Psoas muscle (tissue), 7 donors: ENCODE measurements at regions not wholly inside any gene's neighbourhood (a gene's known extent, or its start where the extent isn't known, plus 50 kb on each side); places are given as distances from the start of the nearest gene placed in this dataset.
"Not testable (repeated sequence)": the region's sequence is repeated elsewhere in the genome, so short reads cannot be mapped to it uniquely, and the experiment has no call there.

Experiments
- ATAC-seq, 4 donors: fragments of 200-7000 bp; cut with Tn5 transposase; one replicate each; pipeline ENCODE4 v1.9.1; 2020; ENCODE audit warnings: moderate library complexity in 3 of 4, mild to moderate bottlenecking in 2 of 4
- DNase-seq, 2 donors: peaks; one replicate each; pipeline ENCODE4 v3.0.0-alpha.2; 2020
- H3K27ac ChIP-seq: fragments of 200-600 bp; one replicate; pipeline ENCODE4 v1.8.0; 2022
- H3K27me3 ChIP-seq, 3 donors: fragments of 200-600 bp in 1 of 3; one replicate each; pipeline versions ENCODE4 v1.6.1 to v1.8.0; 2013 to 2022; ENCODE audit warnings: low read length in 2 of 3, mild to moderate bottlenecking in 2 of 3, moderate library complexity in 1 of 3; ENCODE audit not compliant: insufficient read depth in 3 of 3
- H3K36me3 ChIP-seq, 2 donors: fragments of 200-600 bp in 1 of 2; one replicate each; pipeline versions ENCODE4 v1.6.1 to v1.8.0; 2013 to 2022; ENCODE audit warnings: low read depth in 1 of 2, mild to moderate bottlenecking in 1 of 2, moderate library complexity in 1 of 2; ENCODE audit not compliant: insufficient read depth in 1 of 2
- H3K4me1 ChIP-seq: fragments of 200-600 bp; one replicate; pipeline ENCODE4 v1.8.0; 2022
- H3K4me3 ChIP-seq: fragments of 200-600 bp; one replicate; pipeline ENCODE4 v1.8.0; 2022; ENCODE audit warnings: mild to moderate bottlenecking
- H3K9me3 ChIP-seq: fragments of 200-600 bp; one replicate; pipeline ENCODE4 v1.8.0; 2022
- WGBS, 3 donors: extraction: QIAGEN DNeasy Blood & Tissue Kit; methylation state at CpG; one replicate each; pipeline versions ENCODE4 v1.1.6 to v1.1.7; 2013; 5-methylcytosine and 5-hydroxymethylcytosine counted together
- intact Hi-C, 2 donors: fragments of 100-400 bp; cut with DNase I; formaldehyde crosslinking; loops; one replicate each; pipeline versions ENCODE4 v1.11.0 to v1.14.2; 2022
- TF ChIP-seq, protein P1 (sequence below): fragments of 200-600 bp; IDR thresholded peaks from one replicate; pipeline ENCODE4 v1.8.0; 2022; ENCODE audit warnings: antibody characterized with exemption
- donor health status: healthy with polysubstance abuse.
- donor health status: DM: no; HTN: no; CAD: no; lungs with moderate emphysema.
- donor health status: Bipolar disorder and iron deficiency.
- donor health status: healthy.
- donor health status: DM: yes; HTN: yes; CAD: no.
- donor health status: DM: no; HTN: no; CAD: no.
- donor health status: DM: yes; HTN: yes; CAD: no.

DNA sequence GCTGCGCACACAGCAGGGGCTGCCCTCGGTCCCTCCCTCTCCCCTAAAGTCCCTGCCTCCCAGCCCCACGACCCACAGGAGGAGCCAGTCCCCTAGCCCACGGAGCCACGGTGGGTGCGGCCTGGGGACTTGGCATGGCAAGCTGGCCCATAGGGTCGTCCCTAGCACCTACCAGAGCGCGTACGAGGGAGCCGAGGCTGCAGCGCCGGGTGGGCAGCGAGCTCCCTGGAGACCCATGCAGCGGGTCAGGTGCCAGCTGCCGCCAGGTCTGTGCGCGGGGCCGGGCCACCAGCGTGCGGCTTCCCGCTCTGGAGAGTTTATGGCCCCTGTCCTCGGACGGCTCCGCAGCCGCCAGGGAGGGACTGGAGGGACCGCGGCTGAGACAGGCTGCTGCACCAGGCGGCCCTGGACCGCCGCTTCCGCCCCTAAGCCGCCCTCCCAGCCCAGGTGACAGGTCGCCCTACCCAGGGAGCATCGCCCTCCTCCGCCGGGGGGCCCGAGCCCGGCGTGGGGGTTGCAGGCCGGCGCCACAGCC lies 273.6 kb downstream of the CCDC74A start:
- Histone ChIP-seq H3K4me3 (peak overlapping the region; percentile 54), H3K4me1 (no peaks in the 10 kb centered on the region), H3K27ac (no peak overlapping the region), H3K36me3 (no peaks in the 10 kb centered on the region), H3K9me3 (no peaks in the 10 kb centered on the region), H3K27me3 (peaks cover 0 to 10% (median 2%) of the 10 kb centered on the region in 3 donors)
- TF ChIP-seq, protein P1, sequence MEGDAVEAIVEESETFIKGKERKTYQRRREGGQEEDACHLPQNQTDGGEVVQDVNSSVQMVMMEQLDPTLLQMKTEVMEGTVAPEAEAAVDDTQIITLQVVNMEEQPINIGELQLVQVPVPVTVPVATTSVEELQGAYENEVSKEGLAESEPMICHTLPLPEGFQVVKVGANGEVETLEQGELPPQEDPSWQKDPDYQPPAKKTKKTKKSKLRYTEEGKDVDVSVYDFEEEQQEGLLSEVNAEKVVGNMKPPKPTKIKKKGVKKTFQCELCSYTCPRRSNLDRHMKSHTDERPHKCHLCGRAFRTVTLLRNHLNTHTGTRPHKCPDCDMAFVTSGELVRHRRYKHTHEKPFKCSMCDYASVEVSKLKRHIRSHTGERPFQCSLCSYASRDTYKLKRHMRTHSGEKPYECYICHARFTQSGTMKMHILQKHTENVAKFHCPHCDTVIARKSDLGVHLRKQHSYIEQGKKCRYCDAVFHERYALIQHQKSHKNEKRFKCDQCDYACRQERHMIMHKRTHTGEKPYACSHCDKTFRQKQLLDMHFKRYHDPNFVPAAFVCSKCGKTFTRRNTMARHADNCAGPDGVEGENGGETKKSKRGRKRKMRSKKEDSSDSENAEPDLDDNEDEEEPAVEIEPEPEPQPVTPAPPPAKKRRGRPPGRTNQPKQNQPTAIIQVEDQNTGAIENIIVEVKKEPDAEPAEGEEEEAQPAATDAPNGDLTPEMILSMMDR = no peak
- no peak for ATAC-seq
- DNase-seq = no peak
- intact Hi-C loops = loop anchor here (5.0 to 10.0 kb wide), 2 partner anchors 126 to 129 kb away; no protein-coding TSS in a partner anchor
- WGBS, 3 donors = 45 to 55% (median 50%) methylated on average over 35 to 42 of the region's 42 CpGs

DNA sequence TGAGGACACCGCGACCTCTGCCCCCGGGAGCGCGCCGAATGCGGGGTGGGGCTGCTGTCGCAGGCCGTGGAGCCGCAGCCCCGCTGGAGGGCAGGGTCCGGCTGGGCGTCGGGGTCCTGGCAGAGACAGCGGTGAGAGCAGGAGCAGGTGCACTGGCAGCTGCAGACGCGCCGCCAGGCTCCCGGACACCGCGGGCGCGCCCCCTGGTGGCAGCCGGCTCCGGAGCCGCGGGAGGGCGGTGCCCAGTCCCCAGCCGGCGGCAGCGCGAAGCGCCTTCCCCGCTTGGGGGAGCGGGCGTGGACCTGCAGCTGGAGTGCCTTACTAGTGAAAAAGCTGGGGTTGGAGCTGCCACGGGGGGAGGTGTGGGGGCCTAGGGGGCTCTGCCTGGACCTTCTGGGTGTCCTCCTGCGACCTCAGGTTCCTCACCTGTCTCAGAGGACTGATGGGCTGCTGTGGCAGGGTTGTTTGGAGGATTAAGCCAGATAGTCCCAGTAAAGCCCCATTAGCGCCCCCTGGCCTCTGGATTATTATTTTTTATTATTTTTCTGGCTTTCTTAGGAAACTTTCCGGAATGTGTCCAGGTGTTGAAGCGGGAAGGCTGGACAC lies 274.2 kb downstream of the CCDC74A start:
- TF ChIP-seq, protein P1 = peak; percentile 70
- intact Hi-C loops = loop anchor here (5.0 to 10.0 kb wide), 2 partner anchors 127 to 130 kb away; no protein-coding TSS in a partner anchor
- ATAC-seq (peak in 3 of 4 donors; percentile 71 to 80 (median 79)), DNase-seq (peak; percentile 52 to 76)
- H3K9me3 ChIP-seq, H3K4me1 ChIP-seq, H3K27ac ChIP-seq, H3K36me3 ChIP-seq: not testable (repeated sequence)
- peaks cover 0 to 10% (median 2%) of the 10 kb centered on the region in 3 donors for H3K27me3 ChIP-seq
- 0 to 2% (median 1%) methylated on average over 25 to 41 of the region's 41 CpGs for WGBS, 3 donors
- H3K4me3 ChIP-seq = peak overlapping the region; percentile 54

DNA sequence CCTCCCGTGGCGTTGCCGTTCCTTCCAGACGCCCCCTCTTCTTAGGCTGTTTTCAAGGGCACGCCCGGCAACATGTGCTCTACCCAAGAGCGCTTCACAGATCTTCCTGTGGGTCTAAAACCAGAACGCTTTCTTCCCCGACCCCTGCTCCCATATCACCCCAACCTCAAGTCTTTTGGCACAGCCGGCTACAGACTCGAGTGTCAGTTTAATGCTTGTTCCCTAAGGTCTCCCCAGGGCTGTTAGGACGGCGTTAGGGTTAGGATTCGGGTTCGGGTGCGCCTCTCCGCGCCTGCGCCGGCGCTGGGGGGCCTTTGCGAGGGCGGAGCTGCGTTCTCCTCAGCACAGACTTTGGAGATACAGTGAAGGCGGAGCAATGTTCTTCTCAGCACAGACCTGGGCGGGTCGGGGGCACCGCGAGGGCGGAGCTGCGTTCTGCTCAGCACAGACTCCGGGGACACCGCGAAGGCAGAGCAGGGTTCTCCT lies 274.7 kb downstream of the CCDC74A start:
- not testable (repeated sequence) for H3K4me1 ChIP-seq, DNase-seq

DNA sequence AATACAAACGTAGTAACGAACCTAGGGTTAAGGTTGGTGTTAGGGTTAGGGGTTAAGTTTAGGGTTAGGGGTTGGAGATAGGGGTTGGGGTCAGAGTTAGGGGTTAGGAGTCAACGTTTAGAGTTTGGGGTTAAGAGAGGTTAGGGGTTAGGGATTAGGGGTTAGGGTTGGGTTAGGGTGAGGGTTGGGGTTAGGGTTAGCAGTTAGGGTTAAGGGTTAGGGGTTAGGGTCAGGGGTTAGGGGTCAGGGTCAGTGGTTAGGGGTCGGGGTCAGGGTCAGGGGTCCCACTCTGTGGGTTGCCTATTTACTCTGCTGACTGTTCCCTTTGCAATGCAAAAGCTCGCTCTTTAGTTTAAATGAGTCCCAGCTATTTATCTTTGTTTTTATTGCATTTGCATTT lies 275.5 kb downstream of the CCDC74A start:
- WGBS, 3 donors = 76 to 82% (median 79%) methylated on average over 5 of the region's 5 CpGs
- H3K36me3 ChIP-seq, H3K9me3 ChIP-seq, H3K27ac ChIP-seq, DNase-seq, H3K4me1 ChIP-seq, H3K4me3 ChIP-seq, ATAC-seq: not testable (repeated sequence)
- peaks cover 0 to 10% (median 2%) of the 10 kb centered on the region in 3 donors for H3K27me3 ChIP-seq
- intact Hi-C loops = loop anchor here (5.0 to 10.0 kb wide), 2 partner anchors 128 to 131 kb away; no protein-coding TSS in a partner anchor

More for the DNA sequence above, 274.7 kb downstream of the CCDC74A start:
- peaks cover 0 to 10% (median 2%) of the 10 kb centered on the region in 3 donors for H3K27me3 ChIP-seq
- not testable (repeated sequence) for H3K9me3 ChIP-seq, ATAC-seq, H3K36me3 ChIP-seq, H3K27ac ChIP-seq
- WGBS, 3 donors = 3 to 11% (median 5%) methylated on average over 34 of the region's 34 CpGs
- intact Hi-C loops = loop anchor here (5.0 to 10.0 kb wide), 2 partner anchors 128 to 130 kb away; no protein-coding TSS in a partner anchor
- H3K4me3 ChIP-seq = peak overlapping the region; percentile 54

DNA sequence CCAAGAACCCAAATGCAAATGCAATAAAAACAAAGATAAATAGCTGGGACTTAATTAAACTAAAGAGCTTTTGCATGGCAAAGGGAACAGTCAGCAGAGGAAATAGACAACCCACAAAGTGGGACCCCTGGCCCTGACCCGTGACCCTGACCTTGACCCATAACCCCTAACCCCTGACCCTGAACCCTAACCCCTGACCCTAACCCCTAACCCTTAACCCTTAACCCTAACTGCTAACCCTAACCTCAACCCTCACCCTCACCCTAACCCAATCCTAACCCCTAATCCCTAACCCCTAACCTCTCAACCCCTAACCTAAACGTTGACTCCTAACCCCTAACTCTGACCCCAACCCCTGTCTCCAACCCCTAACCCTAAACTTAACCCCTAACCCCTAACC lies 284.9 kb downstream of the CCDC74A start:
- 57 to 94% (median 67%) methylated on average over 2 of the region's 2 CpGs for WGBS, 3 donors
- intact Hi-C loops, H3K27me3 ChIP-seq, H3K27ac ChIP-seq, DNase-seq, H3K9me3 ChIP-seq, H3K4me3 ChIP-seq, H3K4me1 ChIP-seq, ATAC-seq, H3K36me3 ChIP-seq: not testable (repeated sequence)

DNA sequence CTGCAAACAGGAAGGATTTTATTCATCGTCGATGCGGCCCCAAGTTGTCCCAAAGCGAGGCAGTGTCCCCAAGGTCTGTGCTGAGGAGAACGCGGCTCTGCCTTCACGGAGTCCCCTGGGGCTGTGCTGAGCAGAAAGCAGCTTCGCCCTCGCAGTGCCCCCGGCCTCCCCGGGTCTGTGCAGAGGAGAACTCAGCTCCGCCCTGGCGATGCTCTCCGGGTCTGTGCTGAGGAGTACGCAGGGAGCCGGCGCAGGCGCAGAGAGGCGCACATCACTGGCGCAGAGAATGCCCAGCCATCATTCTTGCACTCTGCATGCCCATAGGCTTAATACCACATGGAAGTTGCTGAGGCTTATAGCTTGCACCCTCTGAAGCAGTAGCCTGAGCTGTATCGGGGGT lies 285.7 kb downstream of the CCDC74A start:
- H3K4me3 ChIP-seq, intact Hi-C loops, DNase-seq, H3K36me3 ChIP-seq, H3K9me3 ChIP-seq, ATAC-seq, H3K27ac ChIP-seq, H3K4me1 ChIP-seq, H3K27me3 ChIP-seq: not testable (repeated sequence)
- WGBS, 3 donors = 95% methylated on average over 21 of the region's 21 CpGs

DNA sequence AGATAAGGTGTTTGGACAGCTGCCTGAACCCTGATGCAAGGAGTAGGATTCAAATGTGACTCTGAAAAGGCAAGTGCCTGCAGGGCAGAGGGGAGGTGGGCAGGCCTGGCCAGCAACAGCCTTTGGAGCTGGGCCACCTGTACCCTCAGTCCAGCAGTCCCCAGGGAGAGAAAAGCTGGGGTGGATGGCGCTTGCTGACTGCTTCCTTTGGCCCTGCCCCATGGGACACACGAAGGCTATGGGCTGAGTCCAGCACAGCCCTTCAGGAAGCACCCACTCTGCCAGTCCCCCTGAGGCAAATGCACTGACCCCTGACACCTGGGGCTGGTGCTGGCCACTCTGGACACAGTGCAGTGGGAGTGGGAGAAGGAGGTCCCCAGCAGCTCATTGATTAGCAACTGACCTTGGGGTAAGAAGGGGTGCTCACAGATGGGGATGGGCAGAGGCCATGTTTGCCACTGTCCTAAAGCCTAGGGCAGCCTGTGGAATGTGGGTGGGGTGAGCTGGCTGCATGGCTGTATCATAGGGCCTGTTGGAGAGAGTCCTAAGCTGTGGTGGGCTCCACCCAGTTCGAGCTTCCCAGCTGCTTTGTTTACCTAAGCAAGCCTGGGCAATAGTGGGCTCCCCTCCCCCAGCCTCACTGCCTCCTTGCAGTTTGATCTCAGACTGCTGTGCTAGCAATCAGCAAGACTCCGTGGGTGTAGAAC lies 290.7 kb downstream of the CCDC74A start:
- 60 to 68% (median 63%) methylated on average over 4 of the region's 4 CpGs for WGBS, 3 donors

DNA sequence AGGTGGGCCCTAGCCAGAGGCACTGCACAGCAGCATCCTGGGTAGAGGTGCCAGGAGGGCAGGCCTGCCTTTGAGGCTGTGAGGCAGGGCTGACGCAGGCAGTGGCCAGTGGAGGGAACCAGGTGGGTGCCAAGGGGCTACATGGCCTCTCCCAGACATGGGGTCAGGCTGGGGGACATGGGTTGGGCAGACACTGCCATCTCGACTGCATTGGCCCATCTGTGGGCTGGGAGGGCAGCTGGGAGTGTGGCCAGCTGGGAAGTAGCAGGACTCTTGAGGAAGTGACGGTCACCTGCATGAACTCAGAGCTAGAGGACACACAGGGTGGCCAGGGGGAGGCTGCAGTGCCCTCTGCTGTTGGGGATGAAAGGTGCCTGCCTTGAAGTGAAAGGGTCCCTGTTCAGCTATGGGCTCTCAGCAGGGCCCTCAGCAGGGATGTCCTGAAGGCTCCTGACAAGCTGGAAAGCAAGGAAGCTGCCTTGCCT lies 294.6 kb downstream of the CCDC74A start:
- H3K4me3 ChIP-seq, H3K4me1 ChIP-seq, H3K27ac ChIP-seq, H3K9me3 ChIP-seq, intact Hi-C loops, H3K36me3 ChIP-seq, H3K27me3 ChIP-seq, DNase-seq, ATAC-seq: not testable (repeated sequence)
- WGBS, 3 donors = 45 to 61% (median 58%) methylated on average over 2 to 3 of the region's 3 CpGs

More for the DNA sequence above, 290.7 kb downstream of the CCDC74A start:
- H3K27me3 ChIP-seq, H3K27ac ChIP-seq, H3K9me3 ChIP-seq, ATAC-seq, H3K36me3 ChIP-seq, H3K4me3 ChIP-seq, H3K4me1 ChIP-seq, intact Hi-C loops: not testable (repeated sequence)
- peak in 1 of 2 donors; percentile 14 for DNase-seq

DNA sequence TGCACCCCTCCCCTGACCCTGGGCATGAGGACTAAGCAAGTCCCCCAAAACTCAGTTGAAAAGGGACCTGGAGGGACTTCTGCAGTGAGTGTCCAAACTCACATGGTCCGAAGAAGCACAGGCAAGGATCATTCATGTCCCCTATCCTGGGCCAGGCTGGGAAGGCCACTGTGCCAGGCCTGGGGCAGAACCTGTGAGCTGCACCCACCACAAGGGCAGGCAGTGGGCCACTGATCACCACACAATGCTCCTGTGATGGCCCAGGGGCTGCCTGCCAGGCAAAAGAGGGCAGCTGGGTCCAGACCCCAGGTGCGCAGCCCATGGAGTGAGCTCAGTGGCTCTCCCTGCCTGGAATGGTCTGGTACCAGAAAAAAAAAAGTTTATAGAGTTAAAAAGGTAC lies 295.4 kb downstream of the CCDC74A start:
- intact Hi-C loops, H3K36me3 ChIP-seq, H3K27me3 ChIP-seq, ATAC-seq, H3K4me1 ChIP-seq, H3K27ac ChIP-seq, H3K4me3 ChIP-seq, DNase-seq, H3K9me3 ChIP-seq: not testable (repeated sequence)
- WGBS, 3 donors = 87 to 100% (median 91%) methylated on average over 1 to 2 of the region's 2 CpGs
